Upper lobe of left lung (tissue), 4 donors: ENCODE measurements at regions not wholly inside any gene's neighbourhood (a gene's known extent, or its start where the extent isn't known, plus 50 kb on each side); places are given as distances from the start of the nearest gene placed in this dataset.

ENCODE experiments used
- CTCF ChIP-seq, 6 experiments: fragments of 450-650 bp in 4 of 6; fragments of 200-600 bp in 2 of 6; sonication (generic) in 2 of 6; IDR thresholded peaks; one replicate each; pipeline ENCODE4 v1.5.1; 2016 to 2019; ENCODE audit warnings: antibody characterized with exemption in 6 of 6
- EP300 ChIP-seq, 4 donors: sonication (generic); formaldehyde crosslinking; IDR thresholded peaks; one replicate each; pipeline ENCODE4 v1.5.1; 2017; ENCODE audit warnings: antibody characterized with exemption in 4 of 4, control low read depth in 2 of 4

GRCh38 chr17:11056926-11057325, 184.1 kb upstream of the SHISA6 start:
- no peak for TF ChIP-seq CTCF (IDR thresholded peaks at IDR 0.05)
- no peak for TF ChIP-seq EP300 (IDR thresholded peaks at IDR 0.05)
